ENCODE measurements at regions not wholly inside any gene's neighbourhood (a gene's known extent, or its start where the extent isn't known, plus 50 kb on each side); places are given as distances from the start of the nearest gene placed in this dataset.

DNA sequence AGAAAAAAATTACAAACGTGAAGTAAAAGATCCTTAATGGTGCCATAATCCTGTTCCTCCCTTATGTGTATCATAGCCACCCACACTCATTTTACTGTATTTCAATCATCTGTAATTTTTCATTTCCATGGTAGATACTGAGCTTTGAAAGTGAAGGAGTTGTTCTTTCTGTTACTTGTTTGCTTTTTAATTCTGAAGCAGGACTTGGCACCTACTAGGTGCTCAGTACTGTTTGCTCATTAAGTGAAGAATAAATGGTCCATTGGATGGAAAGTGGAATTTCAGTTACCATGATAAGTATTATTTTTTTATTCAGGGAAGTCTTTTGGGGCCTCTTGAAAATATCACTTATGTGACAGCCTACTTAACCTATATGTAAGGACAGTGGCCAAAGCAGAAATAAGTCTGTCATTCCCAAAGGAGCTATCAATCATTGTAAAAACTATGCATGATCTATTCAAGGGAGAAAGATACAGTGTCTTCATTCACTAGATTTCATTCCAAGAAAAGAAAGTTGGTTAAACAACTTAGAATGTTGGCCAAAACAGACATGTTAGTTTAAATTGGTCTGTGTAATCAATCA, 1244.4 kb upstream of the SEL1L start:
- WGBS (ENCODE audit: low lambda C conversion rate, missing lambda C conversion rate) = 76% methylated on average over 1 of the region's 1 CpG
- no peak overlapping the region for H3K27ac ChIP-seq
- H3K9me2 ChIP-seq (replicated peaks; ENCODE audit: insufficient read depth) = no peaks in the 10 kb centered on the region
- no peak for DNase-seq (ENCODE audit: low spot score)
- no peaks in the 10 kb centered on the region for H4K20me1 ChIP-seq (ENCODE audit: insufficient read depth, poor library complexity, severe bottlenecking)
- H3K79me2 ChIP-seq = no peaks in the 10 kb centered on the region
- no peak overlapping the region for H3K4me3 ChIP-seq
- H2AFZ ChIP-seq = no peak overlapping the region
- H3K4me2 ChIP-seq = no peak overlapping the region
- H3K9me3 ChIP-seq (ENCODE audit: low read depth) = no peaks in the 10 kb centered on the region
- TF ChIP-seq, protein P1, sequence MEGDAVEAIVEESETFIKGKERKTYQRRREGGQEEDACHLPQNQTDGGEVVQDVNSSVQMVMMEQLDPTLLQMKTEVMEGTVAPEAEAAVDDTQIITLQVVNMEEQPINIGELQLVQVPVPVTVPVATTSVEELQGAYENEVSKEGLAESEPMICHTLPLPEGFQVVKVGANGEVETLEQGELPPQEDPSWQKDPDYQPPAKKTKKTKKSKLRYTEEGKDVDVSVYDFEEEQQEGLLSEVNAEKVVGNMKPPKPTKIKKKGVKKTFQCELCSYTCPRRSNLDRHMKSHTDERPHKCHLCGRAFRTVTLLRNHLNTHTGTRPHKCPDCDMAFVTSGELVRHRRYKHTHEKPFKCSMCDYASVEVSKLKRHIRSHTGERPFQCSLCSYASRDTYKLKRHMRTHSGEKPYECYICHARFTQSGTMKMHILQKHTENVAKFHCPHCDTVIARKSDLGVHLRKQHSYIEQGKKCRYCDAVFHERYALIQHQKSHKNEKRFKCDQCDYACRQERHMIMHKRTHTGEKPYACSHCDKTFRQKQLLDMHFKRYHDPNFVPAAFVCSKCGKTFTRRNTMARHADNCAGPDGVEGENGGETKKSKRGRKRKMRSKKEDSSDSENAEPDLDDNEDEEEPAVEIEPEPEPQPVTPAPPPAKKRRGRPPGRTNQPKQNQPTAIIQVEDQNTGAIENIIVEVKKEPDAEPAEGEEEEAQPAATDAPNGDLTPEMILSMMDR (IDR thresholded peaks at IDR 0.05; ENCODE audit: poor library complexity) = no peak
- TF ChIP-seq EZH2phosphoT487 (IDR thresholded peaks at IDR 0.05; ENCODE audit: low read depth, severe bottlenecking, unreplicated experiment) (no peak), EZH2 (IDR thresholded peaks at IDR 0.05; ENCODE audit: borderline replicate concordance) (no peak)
- no peaks in the 10 kb centered on the region for H3K36me3 ChIP-seq (replicated peaks; ENCODE audit: insufficient read depth, low read depth)
- H3K27me3 ChIP-seq = no peaks in the 10 kb centered on the region
- no peaks in the 10 kb centered on the region for H3K4me1 ChIP-seq (ENCODE audit: insufficient read depth)

DNA sequence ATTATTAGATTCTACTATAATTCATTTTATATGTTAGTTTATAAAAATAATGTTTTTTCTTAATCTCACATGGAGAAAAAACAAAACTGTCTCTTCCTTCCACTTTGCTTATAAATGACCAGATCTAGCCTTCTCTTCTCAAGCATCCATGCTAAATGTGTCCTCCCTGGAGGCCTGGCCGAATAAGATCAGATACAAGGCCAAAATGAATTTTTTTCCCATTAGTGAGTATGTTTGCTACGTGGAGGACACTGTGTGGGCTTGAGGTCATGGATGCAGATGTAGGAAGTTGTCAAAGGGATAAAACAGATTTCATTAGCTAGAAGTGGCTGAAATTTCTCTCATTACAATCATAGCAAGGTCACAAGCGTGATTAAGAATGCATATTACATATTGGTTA, 1244.9 kb upstream of the SEL1L start:
- H3K4me2 ChIP-seq = no peak overlapping the region
- no peak overlapping the region for H2AFZ ChIP-seq
- H3K9me3 ChIP-seq (ENCODE audit: low read depth) = no peaks in the 10 kb centered on the region
- H3K36me3 ChIP-seq (replicated peaks; ENCODE audit: insufficient read depth, low read depth) = no peaks in the 10 kb centered on the region
- TF ChIP-seq, protein P1 (IDR thresholded peaks at IDR 0.05; ENCODE audit: poor library complexity) = no peak
- no peak for TF ChIP-seq EZH2 (IDR thresholded peaks at IDR 0.05; ENCODE audit: borderline replicate concordance)
- no peak for TF ChIP-seq EZH2phosphoT487 (IDR thresholded peaks at IDR 0.05; ENCODE audit: low read depth, severe bottlenecking, unreplicated experiment)
- no peaks in the 10 kb centered on the region for H3K27me3 ChIP-seq
- H4K20me1 ChIP-seq (ENCODE audit: insufficient read depth, poor library complexity, severe bottlenecking) = no peaks in the 10 kb centered on the region
- H3K79me2 ChIP-seq = no peaks in the 10 kb centered on the region
- H3K9me2 ChIP-seq (replicated peaks; ENCODE audit: insufficient read depth) = no peaks in the 10 kb centered on the region
- no peaks in the 10 kb centered on the region for H3K4me1 ChIP-seq (ENCODE audit: insufficient read depth)
- no peak overlapping the region for H3K4me3 ChIP-seq
- 87% methylated on average over 3 of the region's 3 CpGs for WGBS (ENCODE audit: low lambda C conversion rate, missing lambda C conversion rate)
- H3K27ac ChIP-seq = no peak overlapping the region
- no peak for DNase-seq (ENCODE audit: low spot score)

DNA sequence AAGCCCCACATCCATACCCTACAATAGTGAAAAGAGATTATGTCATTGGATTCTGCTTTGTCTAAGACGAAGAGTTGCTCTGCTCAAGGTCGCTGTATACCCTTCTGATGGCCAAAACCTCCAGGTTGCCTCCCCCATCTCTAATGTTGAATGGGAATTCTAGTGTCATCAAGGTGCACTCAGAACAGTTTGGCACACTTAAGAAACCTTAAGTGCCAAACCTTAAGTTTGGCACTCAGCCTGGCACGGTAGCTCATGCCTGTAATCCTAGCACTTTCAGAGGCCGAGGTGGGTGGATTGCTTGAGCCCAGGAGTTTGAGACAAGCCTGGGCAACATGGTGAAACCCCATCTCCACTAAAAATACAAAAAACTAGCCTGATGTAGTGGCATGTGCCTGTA, 1245.6 kb upstream of the SEL1L start:
- no peaks in the 10 kb centered on the region for H4K20me1 ChIP-seq (ENCODE audit: insufficient read depth, poor library complexity, severe bottlenecking)
- WGBS (ENCODE audit: low lambda C conversion rate, missing lambda C conversion rate) = 91% methylated on average over 4 of the region's 4 CpGs
- no peaks in the 10 kb centered on the region for H3K27me3 ChIP-seq
- no peak overlapping the region for H3K27ac ChIP-seq
- H2AFZ ChIP-seq = no peak overlapping the region
- H3K79me2 ChIP-seq = no peaks in the 10 kb centered on the region
- TF ChIP-seq, protein P1 (IDR thresholded peaks at IDR 0.05; ENCODE audit: poor library complexity) = no peak
- TF ChIP-seq EZH2 (IDR thresholded peaks at IDR 0.05; ENCODE audit: borderline replicate concordance) (no peak), EZH2phosphoT487 (IDR thresholded peaks at IDR 0.05; ENCODE audit: low read depth, severe bottlenecking, unreplicated experiment) (no peak)
- no peak overlapping the region for H3K4me2 ChIP-seq
- H3K9me2 ChIP-seq (replicated peaks; ENCODE audit: insufficient read depth) = no peaks in the 10 kb centered on the region
- H3K9me3 ChIP-seq (ENCODE audit: low read depth) = no peaks in the 10 kb centered on the region
- no peaks in the 10 kb centered on the region for H3K4me1 ChIP-seq (ENCODE audit: insufficient read depth)
- no peak for DNase-seq (ENCODE audit: low spot score)
- no peaks in the 10 kb centered on the region for H3K36me3 ChIP-seq (replicated peaks; ENCODE audit: insufficient read depth, low read depth)
- H3K4me3 ChIP-seq = no peak overlapping the region
